ENCODE measurements at regions not wholly inside any gene's neighbourhood (a gene's known extent, or its start where the extent isn't known, plus 50 kb on each side); places are given as distances from the start of the nearest gene placed in this dataset.

GRCh38 chr22:49475253-49475652, 352.4 kb downstream of the BRD1 start:
- Mint-ChIP-seq H3K4me3 (no peak overlapping the region), H3K27ac (no peak overlapping the region), H3K4me1 (peaks cover 13% of the 10 kb centered on the region), H3K27me3 (ENCODE audit: insufficient read depth, low read depth, poor library complexity) (peaks cover 4% of the 10 kb centered on the region), H3K36me3 (ENCODE audit: low read depth) (peaks cover 6% of the 10 kb centered on the region; the same call in 2 of the 3 replicates), H3K9me3 (peaks cover 5% of the 10 kb centered on the region)
- Histone ChIP-seq H3K79me2 (replicated peaks; ENCODE audit: insufficient read depth) (no peaks in the 10 kb centered on the region), H3K4me3 (no peak overlapping the region), H2AFZ (no peak overlapping the region), H4K20me1 (replicated peaks; ENCODE audit: insufficient read depth) (no peaks in the 10 kb centered on the region), H3K4me2 (no peak overlapping the region), H3K36me3 (ENCODE audit: insufficient read depth) (peaks cover 4% of the 10 kb centered on the region), H3K4me1 (ENCODE audit: insufficient read depth) (no peaks in the 10 kb centered on the region), H3K27ac (ENCODE audit: low read depth) (no peak overlapping the region), H3F3A (replicated peaks; ENCODE audit: low read depth) (no peaks in the 10 kb centered on the region), H3K27me3 (ENCODE audit: insufficient read depth) (no peaks in the 10 kb centered on the region), H3K9me2 (ENCODE audit: insufficient read depth) (no peaks in the 10 kb centered on the region)
- ATAC-seq (no peak), DNase-seq (ENCODE audit: low spot score) (no peak)
- no peak for TF ChIP-seq CTCF (conservative IDR thresholded peaks at IDR 0.05; ENCODE audit: low read depth in 2 of 2)
- no peak for TF ChIP-seq ZNF114 (CRISPR knock-in tag; IDR thresholded peaks at IDR 0.05)
- TF ChIP-seq CREB1 (CRISPR knock-in tag; IDR thresholded peaks at IDR 0.05; ENCODE audit: low read depth): no peak
- TF ChIP-seq STAT1 (IDR thresholded peaks at IDR 0.05; ENCODE audit: unreplicated experiment): no peak
- TF ChIP-seq REST (IDR thresholded peaks at IDR 0.05; ENCODE audit: unreplicated experiment): no peak
- no peak for TF ChIP-seq ZNF331 (CRISPR knock-in tag; IDR thresholded peaks at IDR 0.05; ENCODE audit: low read depth)

- Mint-ChIP-seq H3K27me3 (ENCODE audit: insufficient read depth, low read depth, poor library complexity) (no peaks in the 10 kb centered on the region), H3K9me3 (peaks cover 5% of the 10 kb centered on the region), H3K27ac (no peak overlapping the region), H3K36me3 (ENCODE audit: low read depth) (peaks cover 6% of the 10 kb centered on the region; the same call in 2 of the 3 replicates), H3K4me3 (no peak overlapping the region), H3K4me1 (peaks cover 5% of the 10 kb centered on the region; the same call in 2 of the 3 replicates)
- DNase-seq (ENCODE audit: low spot score): no peak
- no peaks in the 10 kb centered on the region for H3K4me1 ChIP-seq (ENCODE audit: insufficient read depth)
- no peak overlapping the region for H3K27ac ChIP-seq (ENCODE audit: low read depth)
- no peak overlapping the region for H3K4me3 ChIP-seq
- H3K9me2 ChIP-seq (ENCODE audit: insufficient read depth): no peaks in the 10 kb centered on the region
- H3K27me3 ChIP-seq (ENCODE audit: insufficient read depth): no peaks in the 10 kb centered on the region
- no peak overlapping the region for H2AFZ ChIP-seq
- H3K79me2 ChIP-seq (replicated peaks; ENCODE audit: insufficient read depth): no peaks in the 10 kb centered on the region
- TF ChIP-seq ZNF331 (CRISPR knock-in tag; IDR thresholded peaks at IDR 0.05; ENCODE audit: low read depth) (no peak), NANOG (IDR thresholded peaks at IDR 0.05; ENCODE audit: borderline replicate concordance) (no peak)
- H4K20me1 ChIP-seq (replicated peaks; ENCODE audit: insufficient read depth): no peaks in the 10 kb centered on the region
- no peaks in the 10 kb centered on the region for H3F3A ChIP-seq (replicated peaks; ENCODE audit: low read depth)
- no peak overlapping the region for H3K4me2 ChIP-seq
- no peak for ATAC-seq
- peaks cover 4% of the 10 kb centered on the region for H3K36me3 ChIP-seq (ENCODE audit: insufficient read depth)
These were observed 354.4 kb downstream of the BRD1 start for GRCh38 chr22:49473286-49473685.

All from GM23338 (cell line).